T47D (cell line): ENCODE measurements at regions not wholly inside any gene's neighbourhood (a gene's known extent, or its start where the extent isn't known, plus 50 kb on each side); places are given as distances from the start of the nearest gene placed in this dataset.

ENCODE experiments used
- DNase-seq, 2 experiments: peaks; one replicate each; pipeline versions ENCODE4 v3.0.0 to v3.0.0-alpha.2; 2011 to 2012; ENCODE audit warnings: low read depth in 1 of 2, low spot score in 1 of 2
- JUND ChIP-seq: IDR thresholded peaks from 2 replicates; pipeline ENCODE4 v1.6.1; 2012; ENCODE audit warnings: low read depth
- in situ Hi-C: cut with HindIII; loops from 2 replicates; pipeline ENCODE4 v1.10.0; 2016; ENCODE audit warnings: low sequenced_read_pairs, low pct_unique_long_range_greater_than_20kb

DNA sequence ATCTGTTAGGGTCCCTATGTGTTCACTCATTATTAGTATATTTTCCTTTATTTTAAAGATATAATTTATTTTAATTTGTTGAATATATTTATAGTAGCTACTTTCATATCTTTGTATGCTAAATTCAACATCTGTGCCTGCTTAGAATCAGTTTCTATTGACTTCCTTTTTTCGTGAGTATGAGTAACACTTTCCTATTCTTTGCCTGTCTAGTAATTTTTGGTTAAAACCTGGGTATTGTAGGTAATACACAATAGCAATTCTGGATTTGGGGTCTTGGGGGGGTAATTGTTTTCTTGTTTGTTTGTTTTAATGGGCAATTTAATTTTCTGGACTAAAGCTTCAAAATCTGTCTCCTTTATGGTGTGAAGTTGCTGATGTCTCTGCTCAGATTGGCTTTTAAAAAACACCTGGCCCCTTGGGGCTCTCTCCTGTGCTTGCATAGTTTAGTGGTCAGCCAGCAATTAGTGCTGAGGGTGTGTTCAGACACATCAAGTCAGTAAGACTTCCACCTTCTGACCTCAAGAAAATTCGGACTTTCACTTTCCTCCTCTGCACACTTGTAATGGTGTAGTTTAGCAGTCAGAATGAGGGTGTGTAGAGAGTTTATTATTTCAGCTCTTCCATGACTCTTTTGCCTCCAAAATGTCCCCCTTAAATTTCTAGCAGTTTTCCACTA is 124.4 kb upstream of the MAP1B start:
- in situ Hi-C loops: no loop called here
- TF ChIP-seq JUND: no peak

DNA sequence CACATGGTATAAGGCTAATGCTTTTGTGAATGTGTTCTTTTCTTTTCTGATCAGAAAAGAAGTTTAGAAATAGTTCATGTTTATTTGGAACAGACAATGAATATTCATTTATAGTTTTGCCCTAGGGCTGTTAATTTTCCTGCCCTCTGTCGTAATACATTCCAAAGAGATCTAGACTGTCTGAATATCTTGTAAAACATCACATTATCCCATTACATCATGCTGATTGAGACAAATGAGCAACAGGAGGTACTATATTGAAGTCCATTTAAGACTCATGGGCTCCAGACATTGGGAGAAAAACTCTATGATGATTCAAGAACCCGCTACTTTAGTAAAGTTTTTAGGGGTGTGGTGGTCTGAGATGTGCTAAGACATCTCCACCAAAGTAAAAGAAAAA is 121.2 kb upstream of the MAP1B start:
- in situ Hi-C loops: no loop called here
- DNase-seq: no peak
- TF ChIP-seq JUND: no peak

More for the DNA sequence above, 124.4 kb upstream of the MAP1B start:
- no peak for DNase-seq

DNA sequence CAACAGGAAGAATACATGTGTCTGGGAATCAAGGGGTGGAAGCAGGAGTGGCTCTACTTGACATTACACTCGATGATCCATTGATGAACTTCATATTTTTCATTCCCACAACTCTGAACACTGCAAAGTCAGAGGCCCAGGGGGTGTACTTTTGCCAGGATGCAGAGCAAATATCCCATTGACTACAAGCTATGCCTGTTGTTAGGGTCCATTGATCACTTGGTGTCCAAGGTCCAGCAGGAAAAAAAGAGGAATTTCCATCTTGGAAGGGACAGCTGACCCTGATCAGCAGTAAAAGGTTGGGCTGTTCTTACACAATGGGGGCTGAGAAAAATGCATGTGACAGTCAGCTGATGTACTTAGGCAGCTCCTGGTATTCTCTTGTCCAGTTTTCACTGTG is 118.5 kb upstream of the MAP1B start:
- no peak for TF ChIP-seq JUND

DNA sequence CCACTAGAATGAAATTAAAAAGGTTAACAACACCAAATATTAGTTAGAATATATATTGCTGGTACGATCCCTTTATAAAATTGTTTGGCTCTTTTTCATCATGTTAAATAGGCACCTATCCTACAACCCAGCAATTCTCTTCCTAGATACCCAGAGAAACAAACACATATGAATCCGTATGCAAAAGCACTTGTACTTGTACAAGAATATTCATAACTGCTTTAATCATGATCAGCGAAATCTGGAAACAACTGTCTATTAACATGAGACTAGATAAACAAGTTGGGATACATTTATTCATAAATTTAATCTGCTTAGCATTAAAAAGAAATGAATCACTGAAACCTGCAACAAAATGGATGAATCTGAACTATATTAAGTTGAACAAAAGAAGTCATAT is 113.7 kb upstream of the MAP1B start:
- in situ Hi-C loops: no loop called here
- TF ChIP-seq JUND: no peak
- DNase-seq: no peak

More for the DNA sequence above, 118.5 kb upstream of the MAP1B start:
- DNase-seq: no peak
- in situ Hi-C loops: no loop called here

DNA sequence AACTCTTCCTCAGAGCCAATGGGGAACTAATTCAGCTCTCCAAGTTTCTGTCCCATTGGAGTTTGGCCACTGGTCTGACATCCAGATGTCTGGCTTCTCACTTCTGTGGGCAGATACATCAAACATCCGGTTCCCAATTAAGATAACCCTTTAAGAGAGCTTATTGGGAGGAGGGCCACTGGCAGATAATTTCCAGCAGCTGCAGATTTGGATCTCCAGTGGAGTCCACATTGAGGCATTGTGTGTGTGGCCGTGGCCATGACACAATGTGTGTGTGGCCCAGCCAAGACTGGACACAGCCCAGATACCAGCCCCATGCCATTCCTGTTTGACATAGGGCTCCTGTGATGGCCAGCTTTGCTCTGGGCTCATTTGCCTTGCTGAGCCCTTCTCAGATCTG is 110.5 kb upstream of the MAP1B start:
- TF ChIP-seq JUND: no peak
- in situ Hi-C loops: no loop called here
- no peak for DNase-seq

DNA sequence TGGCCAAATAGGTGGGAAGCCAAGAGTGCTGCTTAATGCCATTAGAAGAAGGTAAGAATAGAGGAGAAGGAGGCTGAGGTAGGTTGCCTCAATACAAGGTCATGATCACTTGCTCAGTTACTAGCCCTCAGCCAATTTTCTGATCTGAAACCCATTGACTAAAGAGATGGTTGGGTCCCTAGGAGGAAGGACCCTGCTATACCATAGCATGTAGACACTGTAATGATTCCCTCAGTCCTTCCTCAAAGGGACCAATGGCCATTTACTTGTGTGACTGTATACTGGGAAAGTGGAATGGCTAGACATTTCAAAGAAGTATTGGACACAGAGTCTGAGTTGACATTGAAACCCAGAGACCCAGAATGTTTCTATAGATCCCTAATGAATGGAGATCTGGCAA is 108.5 kb upstream of the MAP1B start:
- in situ Hi-C loops: no loop called here
- no peak for TF ChIP-seq JUND
- DNase-seq: no peak

DNA sequence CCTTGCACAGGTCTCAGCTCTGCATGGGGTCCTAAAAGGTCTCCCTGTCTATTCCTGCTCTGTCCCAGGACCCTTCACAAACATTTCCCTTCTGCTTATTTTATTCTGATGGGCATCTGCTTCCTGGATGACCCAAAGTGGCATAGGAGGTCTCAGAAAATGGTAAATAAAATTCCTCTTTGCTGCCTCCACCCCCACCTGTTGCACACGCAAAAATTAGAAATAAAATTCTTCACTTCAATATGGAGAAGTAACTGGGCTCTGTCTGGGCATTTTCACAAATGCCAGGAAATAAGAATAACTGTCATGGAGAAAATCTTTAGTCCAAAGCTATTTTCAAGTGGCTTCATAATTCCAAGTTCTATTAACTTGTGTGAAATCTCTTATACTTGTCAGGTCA is 106.6 kb upstream of the MAP1B start:
- in situ Hi-C loops: no loop called here
- no peak for TF ChIP-seq JUND
- DNase-seq: no peak

DNA sequence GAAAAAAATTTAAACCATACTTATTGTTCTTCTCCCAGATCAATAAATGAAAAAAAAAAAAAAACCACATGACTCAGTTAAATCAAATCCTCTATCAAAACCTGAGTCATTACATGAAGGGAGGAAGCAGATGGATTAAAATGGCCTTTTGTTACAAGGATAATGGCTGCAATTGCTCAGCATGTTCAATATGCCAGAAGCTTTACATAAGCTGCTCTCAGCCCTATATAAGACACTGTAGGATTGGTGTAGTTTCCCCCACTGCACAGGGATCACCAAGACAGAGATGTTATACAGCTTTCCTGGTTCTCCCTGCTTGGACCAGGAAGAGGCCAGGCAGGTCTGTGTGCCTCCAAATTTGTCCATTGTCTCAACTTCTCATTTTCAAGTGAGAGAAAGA is 101.6 kb upstream of the MAP1B start:
- in situ Hi-C loops: no loop called here
- no peak for DNase-seq
- TF ChIP-seq JUND: no peak

DNA sequence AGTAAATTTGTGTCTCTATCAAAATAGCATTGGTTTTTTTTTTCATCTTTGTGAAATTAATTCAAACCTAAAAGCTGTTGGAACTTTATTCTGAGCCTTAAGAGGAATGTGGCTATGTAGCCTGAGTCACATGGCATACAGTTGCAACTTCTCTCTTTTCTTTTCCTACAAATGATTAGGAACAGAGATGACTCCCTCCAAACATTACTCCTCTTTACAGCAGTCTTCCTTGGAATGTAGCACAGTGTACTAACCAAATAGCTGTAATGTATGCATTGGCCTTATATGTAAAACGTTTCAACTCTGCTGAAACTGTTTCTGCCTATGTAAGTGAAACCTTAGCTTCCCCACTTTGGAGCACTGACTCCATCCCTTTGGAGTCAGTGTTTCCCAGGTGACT is 100.9 kb upstream of the MAP1B start:
- in situ Hi-C loops: no loop called here
- no peak for DNase-seq
- TF ChIP-seq JUND: no peak

DNA sequence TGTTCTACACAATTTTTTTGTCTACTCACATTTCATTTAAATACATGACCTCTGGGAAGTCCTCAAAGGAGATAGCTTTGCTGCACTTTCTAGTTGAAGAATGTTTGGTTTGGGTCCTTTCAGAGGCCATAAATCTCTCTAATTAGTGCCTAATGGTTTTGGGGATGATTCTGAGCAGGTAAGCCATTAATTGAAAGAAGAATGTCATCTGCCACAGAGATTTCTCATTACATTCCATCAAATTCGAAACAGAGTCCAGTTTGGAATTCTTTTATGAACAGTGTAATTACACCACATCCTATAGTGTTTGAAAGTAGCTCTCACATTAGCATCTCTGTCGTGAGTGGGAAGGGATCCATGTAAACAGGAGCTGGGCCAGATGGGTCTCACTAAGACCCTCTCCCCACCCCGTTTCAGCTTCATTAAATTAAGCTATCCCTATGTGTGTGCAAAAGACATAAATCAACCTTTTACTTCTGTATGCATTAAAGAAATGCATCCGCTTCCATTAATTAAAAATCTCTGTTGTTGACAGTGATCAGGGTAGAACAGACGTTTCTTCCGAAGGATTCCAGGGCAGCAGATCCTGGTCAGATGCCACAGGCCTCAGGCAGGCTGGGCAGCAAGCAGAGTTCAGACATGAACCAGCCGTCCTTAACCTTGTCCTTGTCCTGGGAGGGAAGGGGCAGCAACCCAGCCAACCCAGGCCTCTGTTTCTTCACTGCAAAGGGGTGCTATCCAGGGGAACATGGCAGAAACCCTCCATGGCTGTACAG is 99.8 kb upstream of the MAP1B start:
- no peak for TF ChIP-seq JUND
- in situ Hi-C loops: no loop called here
- no peak for DNase-seq

DNA sequence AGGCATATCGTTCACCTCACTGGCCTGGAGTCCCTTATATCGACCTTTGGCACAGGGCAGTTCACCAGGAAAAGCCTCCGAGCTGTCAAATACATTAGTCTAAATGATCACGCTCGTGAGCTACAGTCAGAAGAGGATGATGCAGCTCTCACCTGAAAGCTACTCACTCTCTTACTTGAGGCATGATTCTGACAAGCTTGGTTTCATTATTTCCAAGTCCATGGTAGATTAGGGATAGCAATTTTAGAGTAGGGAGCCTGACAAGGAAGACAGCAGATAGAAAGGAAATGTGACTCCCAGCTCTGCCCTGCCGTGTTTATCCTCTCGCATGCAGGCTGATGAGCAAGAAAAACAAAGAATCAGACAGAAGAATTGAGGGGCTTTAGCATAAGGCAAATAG is 98.0 kb upstream of the MAP1B start:
- TF ChIP-seq JUND: no peak
- in situ Hi-C loops: no loop called here
- DNase-seq: no peak

DNA sequence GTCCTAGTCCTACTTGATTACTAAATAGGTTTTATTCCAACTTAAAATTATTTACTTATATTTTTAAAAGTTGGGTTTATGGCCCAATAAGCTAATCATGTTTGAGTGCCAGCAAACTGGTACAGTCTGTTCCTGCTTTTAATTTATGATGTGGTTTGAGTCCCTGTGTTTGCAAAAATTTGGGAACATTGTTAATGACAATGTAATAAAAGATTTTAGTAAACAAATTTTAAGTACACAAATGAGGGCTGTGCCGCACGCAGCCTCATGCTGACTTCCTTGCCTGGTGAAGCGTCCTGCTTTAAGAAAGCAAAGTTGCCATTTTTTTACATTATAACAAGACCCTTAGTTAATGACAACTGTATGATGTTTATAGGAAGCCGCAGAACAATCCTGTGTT is 96.8 kb upstream of the MAP1B start:
- TF ChIP-seq JUND: no peak
- no peak for DNase-seq
- in situ Hi-C loops: no loop called here

DNA sequence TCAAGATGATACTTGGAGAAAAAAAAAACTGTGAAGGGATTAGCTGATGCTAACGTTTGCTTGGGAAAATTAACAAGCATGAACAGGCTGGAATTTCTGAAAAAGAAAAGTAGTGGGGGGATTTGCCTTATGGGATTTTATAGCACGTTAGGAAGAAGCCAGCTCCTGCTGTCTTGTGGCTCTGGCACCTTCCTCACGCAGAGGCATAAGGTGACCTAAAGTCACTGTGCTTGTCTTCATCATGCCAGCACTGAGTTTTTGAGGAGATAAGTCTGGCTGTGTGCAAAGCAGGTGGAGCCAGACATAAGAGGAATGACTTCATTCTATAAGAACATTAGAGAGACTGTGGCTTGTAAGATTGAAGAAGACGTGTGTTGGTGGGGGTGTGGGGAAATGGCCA is 94.4 kb upstream of the MAP1B start:
- TF ChIP-seq JUND: no peak
- in situ Hi-C loops: no loop called here
- DNase-seq: no peak
